ENCODE measurements at regions not wholly inside any gene's neighbourhood (a gene's known extent, or its start where the extent isn't known, plus 50 kb on each side); places are given as distances from the start of the nearest gene placed in this dataset.

GRCh38 chr1:229028987-229029878 is 241.7 kb upstream of the RAB4A start:
- no peak for TF ChIP-seq CTCF (IDR thresholded peaks at IDR 0.05)
- TF ChIP-seq POLR2A (IDR thresholded peaks at IDR 0.05), result no peak
